Medulla oblongata (tissue), 1 donor: ENCODE measurements at regions not wholly inside any gene's neighbourhood (a gene's known extent, or its start where the extent isn't known, plus 50 kb on each side); places are given as distances from the start of the nearest gene placed in this dataset.
A peak's percentile ranks its signal among the peaks of the same experiment; 100 is the strongest.

Source experiments
- DNase-seq: peaks from one replicate; pipeline ENCODE4 v3.0.0-alpha.2; 2015; ENCODE audit errors: extremely low spot score

- DNase-seq: no peak
These were observed 92.8 kb downstream of the HNRNPLL start for GRCh38 chr2:38509947-38510326.

GRCh38 chr2:38509314-38509946 is 93.3 kb downstream of the HNRNPLL start:
- DNase-seq: no peak

GRCh38 chr2:38508311-38509039 is 94.3 kb downstream of the HNRNPLL start:
- peak; percentile 90 for DNase-seq

- DNase-seq: no peak
These were observed 95.0 kb downstream of the HNRNPLL start for GRCh38 chr2:38507712-38508111.

- no peak for DNase-seq
These were observed 96.9 kb downstream of the HNRNPLL start for GRCh38 chr2:38505779-38506178.

- DNase-seq: no peak
These were observed 98.6 kb downstream of the HNRNPLL start for GRCh38 chr2:38504169-38504568.

DNA sequence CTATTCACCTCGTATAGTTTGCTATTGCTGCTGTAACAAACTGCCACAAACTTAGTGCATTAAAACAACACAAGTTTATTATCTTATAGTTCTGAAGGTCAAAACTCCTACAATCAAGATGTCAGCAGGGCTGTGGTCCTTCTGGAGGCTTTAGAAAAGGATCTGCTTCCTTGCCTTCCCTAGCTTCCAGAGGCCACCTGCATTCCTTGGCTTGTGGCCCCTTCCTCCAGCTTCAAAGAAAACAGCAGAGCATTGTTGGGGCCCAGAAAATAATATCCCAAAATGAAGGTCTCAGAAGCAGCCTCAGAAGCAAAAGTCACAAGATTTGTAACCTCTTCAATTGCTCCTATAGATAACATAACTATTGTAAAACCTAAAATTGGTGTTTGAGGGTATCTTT is 100.6 kb downstream of the HNRNPLL start:
- no peak for DNase-seq

DNA sequence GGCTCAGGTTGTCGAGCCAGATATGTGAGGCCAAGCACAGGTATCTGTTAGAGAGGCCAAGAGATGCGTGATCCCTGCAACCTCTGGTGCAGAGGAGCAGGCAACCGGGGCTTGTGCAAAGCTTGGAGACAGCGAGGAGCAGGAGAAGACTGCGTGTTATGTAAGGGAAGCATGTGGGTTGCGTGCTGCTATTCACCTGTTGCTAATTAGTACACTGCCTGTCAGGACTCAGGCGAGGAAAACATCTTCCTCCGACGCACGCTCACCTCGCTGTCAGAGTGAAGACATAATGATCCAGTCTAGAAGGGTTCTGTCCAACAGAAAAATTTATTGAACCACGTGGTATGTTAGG is 102.5 kb downstream of the HNRNPLL start:
- DNase-seq: no peak

- DNase-seq: no peak
These were observed 103.0 kb downstream of the HNRNPLL start for GRCh38 chr2:38499548-38500282.

GRCh38 chr2:38498045-38498481 is 104.7 kb downstream of the HNRNPLL start:
- no peak for DNase-seq

GRCh38 chr2:38497670-38498037 is 105.1 kb downstream of the HNRNPLL start:
- DNase-seq: no peak

GRCh38 chr2:38496927-38497669 is 105.6 kb downstream of the HNRNPLL start:
- no peak for DNase-seq

GRCh38 chr2:38495880-38496279 is 106.8 kb downstream of the HNRNPLL start:
- no peak for DNase-seq

DNA sequence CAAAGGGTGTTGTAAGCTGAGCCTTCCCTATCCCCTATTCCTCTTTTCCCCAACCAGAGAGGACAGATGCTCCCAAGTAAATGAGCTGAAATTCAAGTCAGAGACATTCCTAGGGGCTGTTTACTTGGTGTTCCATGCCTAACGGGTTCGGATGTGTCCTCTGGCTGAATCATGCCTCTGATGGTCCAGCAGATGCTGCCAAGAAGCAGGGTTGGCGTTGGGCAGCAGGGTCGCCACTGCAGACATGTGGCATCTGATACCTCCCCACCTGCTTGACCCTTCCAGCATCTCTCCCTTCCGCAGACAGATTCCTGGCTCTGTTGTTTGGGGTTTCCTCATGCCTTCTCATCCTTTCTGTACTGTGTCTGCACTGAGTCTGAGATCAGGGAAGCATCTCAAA is 108.3 kb downstream of the HNRNPLL start:
- no peak for DNase-seq

- no peak for DNase-seq
These were observed 110.6 kb downstream of the HNRNPLL start for GRCh38 chr2:38492042-38492615.

- no peak for DNase-seq
These were observed 111.3 kb downstream of the HNRNPLL start for GRCh38 chr2:38491436-38491835.

DNA sequence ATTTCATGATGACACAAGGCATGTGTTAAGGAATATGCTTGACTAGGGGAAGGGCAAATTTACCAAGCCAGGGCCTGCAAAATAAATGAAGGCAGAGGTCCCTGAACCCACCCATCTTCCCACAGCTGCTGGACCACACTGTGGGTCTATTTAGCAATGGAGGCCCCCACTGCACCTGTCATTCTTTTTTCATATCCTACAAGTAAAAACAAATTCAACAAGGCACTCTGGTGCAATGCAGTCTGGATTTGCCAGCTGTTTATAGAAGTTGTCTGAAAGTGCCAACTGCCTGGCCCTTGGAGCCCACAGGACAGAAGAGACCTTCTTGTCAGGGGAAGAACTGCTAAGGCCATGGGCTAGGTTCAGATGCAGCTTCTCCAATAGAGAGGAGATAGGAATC is 112.8 kb upstream of the ATL2 start:
- no peak for DNase-seq

DNA sequence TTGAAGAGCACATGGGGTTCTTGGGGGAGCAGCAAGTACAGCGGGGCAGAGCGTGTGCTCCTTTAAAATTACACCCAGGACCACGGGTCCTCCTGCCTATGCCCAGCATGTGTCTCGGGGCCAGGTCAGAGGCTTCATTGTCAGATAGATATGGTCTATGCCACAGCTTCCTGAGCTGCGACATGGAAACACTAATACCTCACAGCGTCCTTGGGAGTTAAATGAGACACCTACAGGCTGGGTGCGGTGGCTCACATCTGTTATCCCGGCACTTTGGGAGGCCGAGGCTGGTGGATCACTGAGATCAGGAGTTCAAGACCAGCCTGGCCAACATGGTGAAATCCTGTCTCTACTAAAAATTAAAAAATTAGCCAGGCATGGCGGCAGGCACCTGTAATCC is 110.8 kb upstream of the ATL2 start:
- no peak for DNase-seq

- no peak for DNase-seq
These were observed 109.3 kb upstream of the ATL2 start for GRCh38 chr2:38486213-38487026.

DNA sequence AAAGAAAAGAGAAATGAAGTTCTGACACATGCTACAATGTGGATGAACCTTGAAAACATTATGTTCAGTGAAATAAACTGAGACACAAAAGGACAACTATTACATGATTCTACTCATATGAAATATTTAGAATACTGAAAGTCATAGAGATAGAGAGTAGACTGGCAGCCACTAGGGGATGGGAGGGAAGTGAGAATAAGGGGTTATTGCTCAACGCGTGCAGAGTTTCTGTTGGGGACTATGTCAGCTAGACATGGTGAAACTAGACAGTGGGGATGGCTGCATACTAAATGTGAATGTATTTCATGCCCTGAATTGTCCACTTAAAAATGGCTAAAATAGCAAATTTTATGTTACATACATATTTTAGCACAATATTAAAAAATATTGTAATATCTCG is 108.7 kb upstream of the ATL2 start:
- peak; percentile 13 for DNase-seq

- DNase-seq: no peak
These were observed 107.9 kb upstream of the ATL2 start for GRCh38 chr2:38484957-38485356.
